ENCODE measurements at regions not wholly inside any gene's neighbourhood (a gene's known extent, or its start where the extent isn't known, plus 50 kb on each side); places are given as distances from the start of the nearest gene placed in this dataset.

GRCh38 chr2:172153156-172153555 is 50.5 kb upstream of the DLX2 start:
- Histone ChIP-seq H3K9ac (ENCODE audit: insufficient read length) (no peak overlapping the region), H3K36me3 (ENCODE audit: insufficient read depth, low read length) (no peaks in the 10 kb centered on the region), H3K9me3 (ENCODE audit: low read depth, low read length) (no peaks in the 10 kb centered on the region), H3K27ac (no peak overlapping the region), H3K4me3 (no peak overlapping the region)
- TF ChIP-seq POLR2AphosphoS5 (IDR thresholded peaks at IDR 0.05; ENCODE audit: borderline replicate concordance, low read depth, low read length) (no peak), FOXP2 (optimal IDR thresholded peaks at IDR 0.05; ENCODE audit: control extremely low read depth, extremely low read length, insufficient read depth) (no peak), EZH2 (IDR thresholded peaks at IDR 0.05) (no peak)
- DNase-seq (ENCODE audit: low read depth, low spot score) = no peak

DNA sequence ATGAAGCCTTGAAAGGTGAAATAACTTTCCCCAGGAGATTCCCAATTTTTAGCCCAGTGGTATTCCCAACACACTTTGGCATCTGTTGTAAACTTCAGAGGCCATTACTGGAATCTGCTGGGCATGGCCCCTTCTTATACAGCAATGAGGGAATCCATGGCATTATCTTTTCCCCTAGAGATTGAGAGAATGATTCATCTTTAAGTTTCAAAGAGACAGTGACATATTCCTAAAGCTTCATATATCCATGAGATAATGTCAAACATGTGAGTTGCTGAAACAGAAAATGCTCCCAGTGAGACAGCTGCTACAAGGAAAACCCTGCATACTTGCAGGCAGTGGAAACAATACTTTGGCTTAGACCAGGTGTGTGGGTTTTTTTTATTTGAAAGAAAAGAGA is 51.1 kb upstream of the DLX2 start:
- Histone ChIP-seq H3K4me3 (no peak overlapping the region), H3K9ac (ENCODE audit: insufficient read length) (no peak overlapping the region), H3K27ac (no peak overlapping the region), H3K36me3 (ENCODE audit: insufficient read depth, low read length) (no peaks in the 10 kb centered on the region), H3K9me3 (ENCODE audit: low read depth, low read length) (no peaks in the 10 kb centered on the region)
- TF ChIP-seq EZH2 (IDR thresholded peaks at IDR 0.05) (no peak), FOXP2 (optimal IDR thresholded peaks at IDR 0.05; ENCODE audit: control extremely low read depth, extremely low read length, insufficient read depth) (no peak), POLR2AphosphoS5 (IDR thresholded peaks at IDR 0.05; ENCODE audit: borderline replicate concordance, low read depth, low read length) (no peak)
- no peak for DNase-seq (ENCODE audit: low read depth, low spot score)

DNA sequence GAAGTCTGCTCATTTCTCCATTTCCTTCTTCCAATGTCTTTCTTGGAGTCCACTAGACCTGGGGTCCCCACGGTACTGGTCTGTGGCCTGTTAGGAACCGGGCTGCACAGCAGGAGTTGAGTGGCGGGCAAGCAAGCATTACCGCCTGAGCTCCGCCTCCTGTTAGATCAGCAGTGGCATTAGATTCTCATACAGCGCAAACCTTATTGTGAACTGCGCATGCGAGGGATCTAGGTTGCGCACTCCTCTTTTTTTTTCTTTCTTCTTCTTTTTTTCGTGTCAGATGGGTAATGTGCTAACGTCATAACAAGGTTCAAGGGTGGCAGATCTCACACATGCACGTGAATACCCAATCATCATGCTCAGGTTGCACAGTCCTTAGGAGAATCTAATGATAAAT is 53.1 kb upstream of the DLX2 start:
- Histone ChIP-seq H3K9me3 (ENCODE audit: low read depth, low read length) (no peaks in the 10 kb centered on the region), H3K27ac (no peak overlapping the region), H3K36me3 (ENCODE audit: insufficient read depth, low read length) (no peaks in the 10 kb centered on the region), H3K4me3 (no peak overlapping the region), H3K9ac (ENCODE audit: insufficient read length) (no peak overlapping the region)
- no peak for DNase-seq (ENCODE audit: low read depth, low spot score)
- TF ChIP-seq POLR2AphosphoS5 (IDR thresholded peaks at IDR 0.05; ENCODE audit: borderline replicate concordance, low read depth, low read length) (no peak), EZH2 (IDR thresholded peaks at IDR 0.05) (no peak), FOXP2 (optimal IDR thresholded peaks at IDR 0.05; ENCODE audit: control extremely low read depth, extremely low read length, insufficient read depth) (no peak)

- no peak for DNase-seq (ENCODE audit: low read depth, low spot score)
- Histone ChIP-seq H3K9me3 (ENCODE audit: low read depth, low read length) (no peaks in the 10 kb centered on the region), H3K4me3 (no peak overlapping the region), H3K36me3 (ENCODE audit: insufficient read depth, low read length) (no peaks in the 10 kb centered on the region), H3K9ac (ENCODE audit: insufficient read length) (no peak overlapping the region), H3K27ac (no peak overlapping the region)
- no peak for TF ChIP-seq EZH2 (IDR thresholded peaks at IDR 0.05)
- TF ChIP-seq POLR2AphosphoS5 (IDR thresholded peaks at IDR 0.05; ENCODE audit: borderline replicate concordance, low read depth, low read length) = no peak
- TF ChIP-seq FOXP2 (optimal IDR thresholded peaks at IDR 0.05; ENCODE audit: control extremely low read depth, extremely low read length, insufficient read depth) = no peak
These were observed 58.1 kb upstream of the DLX2 start for GRCh38 chr2:172160839-172161238.

GRCh38 chr2:172162225-172162733 is 59.6 kb upstream of the DLX2 start:
- Histone ChIP-seq H3K36me3 (ENCODE audit: insufficient read depth, low read length) (no peaks in the 10 kb centered on the region), H3K27ac (no peak overlapping the region), H3K9ac (ENCODE audit: insufficient read length) (no peak overlapping the region), H3K4me3 (no peak overlapping the region), H3K9me3 (ENCODE audit: low read depth, low read length) (no peaks in the 10 kb centered on the region)
- DNase-seq (ENCODE audit: low read depth, low spot score) = no peak
- TF ChIP-seq FOXP2 (optimal IDR thresholded peaks at IDR 0.05; ENCODE audit: control extremely low read depth, extremely low read length, insufficient read depth) = no peak
- TF ChIP-seq POLR2AphosphoS5 (IDR thresholded peaks at IDR 0.05; ENCODE audit: borderline replicate concordance, low read depth, low read length) = no peak
- no peak for TF ChIP-seq EZH2 (IDR thresholded peaks at IDR 0.05)

- Histone ChIP-seq H3K9me3 (ENCODE audit: low read depth, low read length) (no peaks in the 10 kb centered on the region), H3K27ac (no peak overlapping the region), H3K9ac (ENCODE audit: insufficient read length) (no peak overlapping the region), H3K4me3 (no peak overlapping the region), H3K36me3 (ENCODE audit: insufficient read depth, low read length) (no peaks in the 10 kb centered on the region)
- TF ChIP-seq POLR2AphosphoS5 (IDR thresholded peaks at IDR 0.05; ENCODE audit: borderline replicate concordance, low read depth, low read length) = no peak
- TF ChIP-seq FOXP2 (optimal IDR thresholded peaks at IDR 0.05; ENCODE audit: control extremely low read depth, extremely low read length, insufficient read depth) = no peak
- no peak for TF ChIP-seq EZH2 (IDR thresholded peaks at IDR 0.05)
- DNase-seq (ENCODE audit: low read depth, low spot score) = no peak
These were observed 60.1 kb upstream of the DLX2 start for GRCh38 chr2:172162739-172163336.

- Histone ChIP-seq H3K36me3 (ENCODE audit: insufficient read depth, low read length) (no peaks in the 10 kb centered on the region), H3K27ac (no peak overlapping the region), H3K4me3 (no peak overlapping the region), H3K9me3 (ENCODE audit: low read depth, low read length) (no peaks in the 10 kb centered on the region), H3K9ac (ENCODE audit: insufficient read length) (no peak overlapping the region)
- no peak for TF ChIP-seq EZH2 (IDR thresholded peaks at IDR 0.05)
- TF ChIP-seq FOXP2 (optimal IDR thresholded peaks at IDR 0.05; ENCODE audit: control extremely low read depth, extremely low read length, insufficient read depth) = no peak
- no peak for TF ChIP-seq POLR2AphosphoS5 (IDR thresholded peaks at IDR 0.05; ENCODE audit: borderline replicate concordance, low read depth, low read length)
- no peak for DNase-seq (ENCODE audit: low read depth, low spot score)
These were observed 66.2 kb upstream of the DLX2 start for GRCh38 chr2:172168917-172169346.

DNA sequence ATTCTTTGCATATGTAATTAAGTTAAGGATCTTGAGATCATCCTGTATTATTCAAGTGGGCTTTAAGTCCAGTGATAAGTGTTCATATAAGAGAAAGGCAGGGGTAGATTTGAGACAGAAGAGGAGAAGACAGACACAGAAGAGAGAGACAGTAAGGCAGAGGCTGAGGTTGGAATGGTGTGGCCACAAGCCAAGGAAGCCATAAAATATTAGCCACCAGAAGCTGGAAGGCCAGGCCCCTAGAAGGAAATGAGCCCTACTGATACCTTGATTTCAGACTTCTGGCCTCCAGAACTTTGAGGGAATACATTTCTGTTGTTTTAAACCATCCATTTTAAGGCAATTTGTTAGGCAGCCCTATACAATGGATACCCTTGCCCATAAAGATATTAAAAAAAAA is 66.9 kb upstream of the DLX2 start:
- TF ChIP-seq EZH2 (IDR thresholded peaks at IDR 0.05) = no peak
- no peak for TF ChIP-seq FOXP2 (optimal IDR thresholded peaks at IDR 0.05; ENCODE audit: control extremely low read depth, extremely low read length, insufficient read depth)

More for the DNA sequence above, 66.9 kb upstream of the DLX2 start:
- no peak overlapping the region for H3K27ac ChIP-seq
- no peak overlapping the region for H3K4me3 ChIP-seq
- no peak overlapping the region for H3K9ac ChIP-seq (ENCODE audit: insufficient read length)
- no peaks in the 10 kb centered on the region for H3K36me3 ChIP-seq (ENCODE audit: insufficient read depth, low read length)
- DNase-seq (ENCODE audit: low read depth, low spot score) = no peak
- no peaks in the 10 kb centered on the region for H3K9me3 ChIP-seq (ENCODE audit: low read depth, low read length)

All from SK-N-MC (cell line).